H7 (cell line): ENCODE measurements at regions not wholly inside any gene's neighbourhood (a gene's known extent, or its start where the extent isn't known, plus 50 kb on each side); places are given as distances from the start of the nearest gene placed in this dataset.

ENCODE experiments used
- DNase-seq: peaks from one replicate; pipeline ENCODE4 v3.0.0; 2012
- H3K27me3 ChIP-seq: 2 replicates; pipeline ENCODE4 v1.6.0; 2011; ENCODE audit warnings: mild to moderate bottlenecking, low read length; ENCODE audit not compliant: control insufficient read depth, insufficient read depth
- H3K36me3 ChIP-seq: replicated peaks from 2 replicates; pipeline ENCODE4 v1.5.1; 2011; ENCODE audit warnings: low read length; ENCODE audit not compliant: control insufficient read depth, insufficient read depth
- H3K4me3 ChIP-seq: 2 replicates; pipeline ENCODE4 v1.5.1; 2011; ENCODE audit warnings: low read depth, mild to moderate bottlenecking, control low read depth, low read length, moderate library complexity; ENCODE audit not compliant: insufficient read depth

- no peaks in the 10 kb centered on the region for H3K36me3 ChIP-seq
- H3K4me3 ChIP-seq = no peak overlapping the region
- DNase-seq = no peak
- H3K27me3 ChIP-seq = no peaks in the 10 kb centered on the region
Measured at GRCh38 chr20:51143652-51144051, 120.7 kb upstream of the KCNG1 start.

GRCh38 chr20:51142448-51142847, 119.5 kb upstream of the KCNG1 start:
- no peaks in the 10 kb centered on the region for H3K36me3 ChIP-seq

GRCh38 chr20:51140671-51141070, 117.8 kb upstream of the KCNG1 start:
- H3K36me3 ChIP-seq = no peaks in the 10 kb centered on the region
- no peak overlapping the region for H3K4me3 ChIP-seq
- no peak for DNase-seq
- no peaks in the 10 kb centered on the region for H3K27me3 ChIP-seq

More at GRCh38 chr20:51142448-51142847, 119.5 kb upstream of the KCNG1 start:
- DNase-seq = no peak
- no peak overlapping the region for H3K4me3 ChIP-seq
- H3K27me3 ChIP-seq = no peaks in the 10 kb centered on the region

GRCh38 chr20:51139891-51140290, 117.0 kb upstream of the KCNG1 start:
- Histone ChIP-seq H3K27me3 (no peaks in the 10 kb centered on the region), H3K4me3 (no peak overlapping the region), H3K36me3 (no peaks in the 10 kb centered on the region)
- no peak for DNase-seq

- no peak for DNase-seq
- no peaks in the 10 kb centered on the region for H3K36me3 ChIP-seq
- no peaks in the 10 kb centered on the region for H3K27me3 ChIP-seq
- no peak overlapping the region for H3K4me3 ChIP-seq
Measured at GRCh38 chr20:51138576-51138975, 115.7 kb upstream of the KCNG1 start.

GRCh38 chr20:51137461-51137860, 114.6 kb upstream of the KCNG1 start:
- H3K36me3 ChIP-seq = no peaks in the 10 kb centered on the region
- H3K4me3 ChIP-seq = no peak overlapping the region
- DNase-seq = no peak
- H3K27me3 ChIP-seq = no peaks in the 10 kb centered on the region

GRCh38 chr20:51135926-51136715, 113.2 kb upstream of the KCNG1 start:
- DNase-seq = no peak
- H3K4me3 ChIP-seq = no peak overlapping the region
- no peaks in the 10 kb centered on the region for H3K36me3 ChIP-seq
- no peaks in the 10 kb centered on the region for H3K27me3 ChIP-seq

- no peaks in the 10 kb centered on the region for H3K36me3 ChIP-seq
- DNase-seq = no peak
- H3K4me3 ChIP-seq = no peak overlapping the region
- no peaks in the 10 kb centered on the region for H3K27me3 ChIP-seq
Measured at GRCh38 chr20:51134405-51134804, 111.5 kb upstream of the KCNG1 start.

- Histone ChIP-seq H3K27me3 (no peaks in the 10 kb centered on the region), H3K36me3 (no peaks in the 10 kb centered on the region), H3K4me3 (no peak overlapping the region)
- DNase-seq = no peak
Measured at GRCh38 chr20:51132279-51132678, 109.4 kb upstream of the KCNG1 start.

GRCh38 chr20:51131811-51132210, 108.9 kb upstream of the KCNG1 start:
- DNase-seq = no peak
- H3K4me3 ChIP-seq = no peak overlapping the region
- no peaks in the 10 kb centered on the region for H3K27me3 ChIP-seq
- H3K36me3 ChIP-seq = no peaks in the 10 kb centered on the region

GRCh38 chr20:51129147-51129776, 106.4 kb upstream of the KCNG1 start:
- no peaks in the 10 kb centered on the region for H3K36me3 ChIP-seq
- no peak for DNase-seq
- H3K4me3 ChIP-seq = no peak overlapping the region
- no peaks in the 10 kb centered on the region for H3K27me3 ChIP-seq

- H3K27me3 ChIP-seq = no peaks in the 10 kb centered on the region
- no peak for DNase-seq
- H3K36me3 ChIP-seq = no peaks in the 10 kb centered on the region
- H3K4me3 ChIP-seq = no peak overlapping the region
Measured at GRCh38 chr20:51128198-51128597, 105.3 kb upstream of the KCNG1 start.

GRCh38 chr20:51127713-51128112, 104.8 kb upstream of the KCNG1 start:
- Histone ChIP-seq H3K27me3 (no peaks in the 10 kb centered on the region), H3K36me3 (no peaks in the 10 kb centered on the region), H3K4me3 (no peak overlapping the region)
- no peak for DNase-seq

GRCh38 chr20:51126337-51126736, 103.4 kb upstream of the KCNG1 start:
- no peak overlapping the region for H3K4me3 ChIP-seq
- no peaks in the 10 kb centered on the region for H3K27me3 ChIP-seq

GRCh38 chr20:51125780-51126179, 102.9 kb upstream of the KCNG1 start:
- Histone ChIP-seq H3K27me3 (no peaks in the 10 kb centered on the region), H3K4me3 (no peak overlapping the region), H3K36me3 (no peaks in the 10 kb centered on the region)
- no peak for DNase-seq

More at GRCh38 chr20:51126337-51126736, 103.4 kb upstream of the KCNG1 start:
- no peaks in the 10 kb centered on the region for H3K36me3 ChIP-seq
- DNase-seq = no peak
